Endodermal cell (in vitro differentiated cells): ENCODE measurements at regions not wholly inside any gene's neighbourhood (a gene's known extent, or its start where the extent isn't known, plus 50 kb on each side); places are given as distances from the start of the nearest gene placed in this dataset.

Source experiments
- DNase-seq: peaks from one replicate; pipeline ENCODE4 v3.0.0-alpha.2; 2017
- H3K27ac ChIP-seq: 2 replicates; pipeline ENCODE4 v1.5.1; 2013; ENCODE audit warnings: mild to moderate bottlenecking, low read depth, low read length, moderate library complexity
- H3K27me3 ChIP-seq: 2 replicates; pipeline ENCODE4 v1.6.1; 2013; ENCODE audit warnings: mild to moderate bottlenecking, low read length, moderate library complexity; ENCODE audit not compliant: insufficient read depth, control insufficient read depth, poor library complexity, severe bottlenecking
- H3K36me3 ChIP-seq: 2 replicates; pipeline ENCODE4 v1.7.0; 2013; ENCODE audit warnings: mild to moderate bottlenecking, low read length, moderate library complexity; ENCODE audit not compliant: control insufficient read depth, insufficient read depth
- H3K4me1 ChIP-seq: one replicate; pipeline ENCODE4 v1.7.0; 2013; ENCODE audit warnings: low read length; ENCODE audit not compliant: control insufficient read depth, insufficient read depth
- H3K4me3 ChIP-seq: 2 replicates; pipeline ENCODE4 v1.5.1; 2013; ENCODE audit warnings: mild to moderate bottlenecking, low read length, moderate library complexity
- H3K9ac ChIP-seq: 2 replicates; pipeline ENCODE4 v1.6.1; 2013; ENCODE audit warnings: mild to moderate bottlenecking, low read length, moderate library complexity; ENCODE audit not compliant: poor library complexity, severe bottlenecking; ENCODE audit errors: extremely low read depth
- H3K9me3 ChIP-seq: 2 replicates; pipeline ENCODE4 v1.6.1; 2013; ENCODE audit warnings: mild to moderate bottlenecking, low read length, moderate library complexity; ENCODE audit not compliant: control insufficient read depth
- H3K27ac Mint-ChIP-seq: 2 replicates; pipeline ENCODE4 v1.8.0; 2020; ENCODE audit warnings: mixed read lengths
- H3K27me3 Mint-ChIP-seq: 2 replicates; pipeline ENCODE4 v1.8.0; 2021; ENCODE audit warnings: mild to moderate bottlenecking, mixed read lengths; ENCODE audit not compliant: insufficient read depth
- H3K36me3 Mint-ChIP-seq: 2 replicates; pipeline ENCODE4 v1.8.0; 2020; ENCODE audit warnings: low read depth, mixed read lengths
- H3K4me1 Mint-ChIP-seq: 2 replicates; pipeline ENCODE4 v1.8.0; 2020; ENCODE audit warnings: mixed read lengths
- H3K4me3 Mint-ChIP-seq: 2 replicates; pipeline ENCODE4 v1.8.0; 2020; ENCODE audit warnings: mild to moderate bottlenecking, moderate library complexity, mixed read lengths
- H3K9me3 Mint-ChIP-seq: 2 replicates; pipeline ENCODE4 v1.8.0; 2020; ENCODE audit warnings: mild to moderate bottlenecking, mixed read lengths
- CTCF ChIP-seq: fragments of 200-600 bp; sonication (generic); conservative IDR thresholded peaks from 2 replicates; pipeline ENCODE4 v1.5.0; 2021; ENCODE audit warnings: antibody characterized with exemption, mild to moderate bottlenecking
- WGBS, 2 experiments: methylation state at CpG; one replicate each; pipeline versions ENCODE4 v1.1.5 to v1.1.7; 2013; ENCODE audit warnings: missing lambda C conversion rate in 2 of 2, mixed read lengths in 1 of 2; ENCODE audit not compliant: insufficient coverage in 1 of 2, insufficient read length in 1 of 2; 5-methylcytosine and 5-hydroxymethylcytosine counted together

- Mint-ChIP-seq H3K4me3 (no peak overlapping the region), H3K27me3 (no peaks in the 10 kb centered on the region), H3K27ac (no peak overlapping the region), H3K9me3 (no peaks in the 10 kb centered on the region), H3K36me3 (no peaks in the 10 kb centered on the region), H3K4me1 (peaks cover 3% of the 10 kb centered on the region)
- Histone ChIP-seq H3K4me3 (no peak overlapping the region), H3K27me3 (no peaks in the 10 kb centered on the region), H3K9ac (no peak overlapping the region), H3K9me3 (no peaks in the 10 kb centered on the region), H3K4me1 (no peaks in the 10 kb centered on the region), H3K36me3 (no peaks in the 10 kb centered on the region), H3K27ac (no peak overlapping the region)
- 91 to 93% methylated on average over 8 to 9 of the region's 9 CpGs for WGBS, 2 experiments
- no peak for TF ChIP-seq CTCF
- no peak for DNase-seq
Measured at GRCh38 chr7:124667312-124668153, 98.1 kb downstream of the GPR37 start.

- Histone ChIP-seq H3K4me1 (no peaks in the 10 kb centered on the region), H3K36me3 (no peaks in the 10 kb centered on the region), H3K27me3 (no peaks in the 10 kb centered on the region), H3K27ac (no peak overlapping the region), H3K9ac (no peak overlapping the region), H3K4me3 (no peak overlapping the region), H3K9me3 (no peaks in the 10 kb centered on the region)
- no peaks in the 10 kb centered on the region for H3K9me3 Mint-ChIP-seq
- H3K4me3 Mint-ChIP-seq = no peak overlapping the region
- no peak overlapping the region for H3K27ac Mint-ChIP-seq
- TF ChIP-seq CTCF = no peak
- no peaks in the 10 kb centered on the region for H3K36me3 Mint-ChIP-seq
- no peak for DNase-seq
- no peaks in the 10 kb centered on the region for H3K27me3 Mint-ChIP-seq
- H3K4me1 Mint-ChIP-seq = no peaks in the 10 kb centered on the region
Measured at GRCh38 chr7:124662937-124663336, 102.7 kb downstream of the GPR37 start.

- Mint-ChIP-seq H3K27me3 (no peaks in the 10 kb centered on the region), H3K4me1 (no peaks in the 10 kb centered on the region), H3K9me3 (no peaks in the 10 kb centered on the region), H3K27ac (no peak overlapping the region), H3K36me3 (no peaks in the 10 kb centered on the region), H3K4me3 (no peak overlapping the region)
- H3K4me3 ChIP-seq = no peak overlapping the region
- 96 to 100% methylated on average over 1 to 3 of the region's 4 CpGs for WGBS, 2 experiments
- no peak for TF ChIP-seq CTCF
- no peak for DNase-seq
- H3K27me3 ChIP-seq = no peaks in the 10 kb centered on the region
- no peaks in the 10 kb centered on the region for H3K36me3 ChIP-seq
- H3K27ac ChIP-seq = no peak overlapping the region
- no peaks in the 10 kb centered on the region for H3K9me3 ChIP-seq
- no peaks in the 10 kb centered on the region for H3K4me1 ChIP-seq
- H3K9ac ChIP-seq = no peak overlapping the region
Measured at GRCh38 chr7:124662372-124662771, 103.2 kb downstream of the GPR37 start.
